GM12864 (cell line): ENCODE measurements at regions not wholly inside any gene's neighbourhood (a gene's known extent, or its start where the extent isn't known, plus 50 kb on each side); places are given as distances from the start of the nearest gene placed in this dataset.

ENCODE experiments used
- DNase-seq: peaks from one replicate; pipeline ENCODE4 v3.0.0-alpha.2; 2011; ENCODE audit warnings: low read depth
- H3K4me3 ChIP-seq: 2 replicates; pipeline ENCODE4 v1.5.1; 2011; ENCODE audit warnings: mild to moderate bottlenecking, low read depth, low read length, control low read depth
- CTCF ChIP-seq: IDR thresholded peaks from 2 replicates; pipeline ENCODE4 v1.5.1; 2011; ENCODE audit warnings: low read depth, mild to moderate bottlenecking, moderate library complexity, low read length, control low read depth, inconsistent platforms; ENCODE audit errors: missing control alignments

GRCh38 chr9:97747201-97747965 lies 50.2 kb upstream of the XPA start:
- no peak overlapping the region for H3K4me3 ChIP-seq
- no peak for DNase-seq
- no peak for TF ChIP-seq CTCF

- TF ChIP-seq CTCF: no peak
- no peak overlapping the region for H3K4me3 ChIP-seq
- no peak for DNase-seq
Measured at GRCh38 chr9:97748525-97748924, 51.4 kb upstream of the XPA start.

GRCh38 chr9:97749928-97750327 lies 52.8 kb upstream of the XPA start:
- DNase-seq: no peak
- H3K4me3 ChIP-seq: no peak overlapping the region
- TF ChIP-seq CTCF: no peak

GRCh38 chr9:97751531-97751930 lies 54.4 kb upstream of the XPA start:
- DNase-seq: no peak
- TF ChIP-seq CTCF: no peak

GRCh38 chr9:97752274-97752673 lies 55.1 kb upstream of the XPA start:
- H3K4me3 ChIP-seq: no peak overlapping the region
- DNase-seq: no peak
- TF ChIP-seq CTCF: no peak

More at GRCh38 chr9:97751531-97751930, 54.4 kb upstream of the XPA start:
- no peak overlapping the region for H3K4me3 ChIP-seq

GRCh38 chr9:97753364-97753763 lies 56.2 kb upstream of the XPA start:
- no peak for TF ChIP-seq CTCF
- no peak overlapping the region for H3K4me3 ChIP-seq
- no peak for DNase-seq

- TF ChIP-seq CTCF: no peak
- no peak overlapping the region for H3K4me3 ChIP-seq
- DNase-seq: no peak
Measured at GRCh38 chr9:97753975-97754374, 56.8 kb upstream of the XPA start.
